Prostate gland (tissue), 2 donors: ENCODE measurements at regions not wholly inside any gene's neighbourhood (a gene's known extent, or its start where the extent isn't known, plus 50 kb on each side); places are given as distances from the start of the nearest gene placed in this dataset.

ENCODE experiments used
- CTCF ChIP-seq, 4 experiments: fragments of 200-600 bp in 2 of 4; fragments of 450-650 bp in 2 of 4; sonication (generic) in 2 of 4; IDR thresholded peaks; 1 replicate in 3 of 4; 2 replicates in 1 of 4; pipeline ENCODE4 v1.5.1; 2016 to 2019; ENCODE audit warnings: antibody characterized with exemption in 4 of 4, mild to moderate bottlenecking in 2 of 4, moderate library complexity in 2 of 4
- POLR2AphosphoS5 ChIP-seq: sonication (generic); formaldehyde crosslinking; IDR thresholded peaks from one replicate; pipeline ENCODE4 v1.6.1; 2017; ENCODE audit warnings: antibody characterized with exemption

GRCh38 chr5:174668349-174668748 lies 56.0 kb upstream of the MSX2 start:
- no peak for TF ChIP-seq CTCF (IDR thresholded peaks at IDR 0.05)
- TF ChIP-seq POLR2AphosphoS5 = no peak
